NCI-H1694 (cell line): ENCODE measurements at regions not wholly inside any gene's neighbourhood (a gene's known extent, or its start where the extent isn't known, plus 50 kb on each side); places are given as distances from the start of the nearest gene placed in this dataset.
"Not testable (repeated sequence)": the region's sequence is repeated elsewhere in the genome, so short reads cannot be mapped to it uniquely, and the experiment has no call there.

Experiments
- DNase-seq: peaks from one replicate; lab custom pipeline; 2025; lab: John Stamatoyannopoulos, UW

DNA sequence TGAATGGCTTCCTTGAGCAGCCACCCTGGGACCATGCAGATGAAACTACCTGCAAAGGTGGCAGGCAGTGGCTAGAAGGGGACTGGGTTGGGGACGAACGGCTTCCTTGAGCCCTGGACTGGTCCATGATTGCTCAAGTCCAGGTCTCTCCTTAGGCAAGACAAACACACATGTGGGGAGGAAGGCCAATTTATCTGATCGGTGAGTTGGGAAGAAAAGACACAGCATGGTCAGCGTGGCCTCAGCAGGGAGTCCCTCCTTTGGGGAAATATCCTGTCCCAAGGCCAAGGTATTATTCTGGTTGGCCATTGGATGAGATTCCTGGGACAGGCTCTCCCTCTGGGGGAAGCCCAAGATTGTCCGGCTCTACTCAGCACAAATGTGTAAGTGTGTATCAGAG lies 116.3 kb upstream of the ERG start:
- DNase-seq = no peak

DNA sequence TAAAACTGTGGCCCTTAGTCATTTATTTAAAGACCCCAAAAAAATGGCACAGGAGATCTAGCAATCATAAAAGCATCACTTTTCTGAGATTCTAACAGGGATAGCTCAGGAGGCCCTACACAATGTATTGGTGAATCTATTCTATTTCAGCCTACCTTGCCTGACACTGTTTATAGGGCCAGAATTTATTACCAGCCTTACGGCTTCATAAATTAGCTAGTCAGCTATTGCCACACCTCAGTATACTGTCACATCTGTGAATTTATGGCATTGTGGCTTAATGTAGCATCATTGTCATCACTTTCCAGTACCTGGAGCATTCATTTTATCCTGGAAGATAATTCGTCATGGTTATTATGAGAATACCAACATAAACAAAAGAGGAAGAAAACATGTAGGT lies 121.2 kb upstream of the ERG start:
- DNase-seq = no peak

DNA sequence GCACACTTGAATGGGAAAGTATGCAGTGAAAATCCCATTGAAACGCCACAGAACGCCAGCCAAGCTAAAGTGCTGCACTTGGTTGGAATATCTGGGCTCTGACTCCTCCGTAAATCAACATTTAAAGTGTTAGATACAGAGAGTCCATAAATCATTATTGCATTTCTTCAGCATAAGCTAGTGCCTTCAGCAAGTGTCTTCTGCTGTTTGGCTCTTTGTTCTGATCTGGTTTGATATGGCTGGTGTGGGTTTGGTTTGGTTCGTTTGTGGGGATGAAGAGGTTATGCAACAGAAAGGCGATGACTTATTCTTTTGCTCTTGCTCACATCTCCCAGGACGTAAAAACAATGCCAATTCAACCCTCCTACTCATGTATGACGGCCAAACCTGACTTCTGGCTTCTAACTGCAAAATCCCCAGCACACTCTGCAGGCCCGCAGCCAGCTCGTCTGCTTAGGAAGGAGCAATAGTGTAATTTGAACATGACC lies 121.8 kb upstream of the ERG start:
- no peak for DNase-seq

DNA sequence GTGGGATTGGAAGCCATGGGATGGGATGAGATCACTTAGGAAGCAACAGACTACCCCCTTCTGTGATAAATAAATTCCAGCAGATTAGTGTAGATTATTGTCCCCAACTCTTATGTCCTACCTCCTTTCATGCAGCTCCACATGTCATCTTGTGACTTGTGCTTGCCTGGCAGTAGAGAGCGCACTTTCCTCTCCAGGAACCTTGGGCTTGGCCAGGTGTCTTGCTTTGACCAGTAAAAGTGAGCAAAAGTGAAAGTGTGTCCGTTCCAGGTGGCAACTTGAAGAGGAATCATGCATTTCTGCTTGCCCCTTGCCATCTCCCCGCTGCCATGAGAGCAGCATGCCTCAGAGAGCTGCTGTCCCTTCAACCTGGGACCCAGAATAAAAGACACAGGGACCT lies 122.9 kb upstream of the ERG start:
- no peak for DNase-seq

DNA sequence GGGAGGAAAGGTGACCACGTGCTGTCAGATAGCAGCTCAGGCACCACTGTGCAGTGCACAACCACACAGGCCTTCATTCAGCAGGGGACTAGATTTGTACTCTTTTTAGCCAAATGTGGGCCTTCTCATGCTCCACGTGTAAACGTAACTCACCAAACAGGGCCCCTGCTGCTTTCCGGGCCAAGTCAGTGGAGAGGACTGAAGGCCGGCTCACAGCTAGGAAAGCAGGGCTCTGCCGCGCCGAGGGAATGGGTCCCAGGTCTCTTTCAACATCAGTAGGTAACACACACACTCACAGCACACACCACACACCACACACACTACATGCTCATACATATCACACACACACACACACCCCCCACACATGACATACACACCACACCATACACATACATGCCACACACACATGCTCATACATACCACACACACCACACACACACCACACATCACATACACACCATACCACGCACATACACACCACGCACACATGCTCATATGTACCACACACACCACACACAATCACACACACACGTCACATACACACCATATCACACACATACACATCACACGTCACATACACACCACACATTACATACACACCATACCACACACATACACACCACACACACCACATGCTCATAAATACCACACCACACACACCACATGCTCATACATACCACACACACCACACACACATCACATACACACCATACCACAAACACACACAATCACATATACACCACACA lies 124.0 kb upstream of the ERG start:
- DNase-seq = no peak

DNA sequence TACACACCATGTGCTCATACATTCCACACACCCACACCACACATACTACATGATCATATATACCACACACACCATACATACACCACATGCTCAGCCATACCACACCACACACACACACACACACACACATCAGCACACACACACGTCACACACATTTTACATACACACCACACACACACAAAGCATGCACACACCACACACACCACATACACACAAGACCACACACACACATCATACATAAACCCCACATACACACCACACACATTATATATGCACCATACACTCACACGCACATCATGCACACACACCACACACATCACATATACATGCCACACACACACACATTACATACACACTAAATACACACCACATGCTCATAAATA lies 124.5 kb upstream of the ERG start:
- no peak for DNase-seq

DNA sequence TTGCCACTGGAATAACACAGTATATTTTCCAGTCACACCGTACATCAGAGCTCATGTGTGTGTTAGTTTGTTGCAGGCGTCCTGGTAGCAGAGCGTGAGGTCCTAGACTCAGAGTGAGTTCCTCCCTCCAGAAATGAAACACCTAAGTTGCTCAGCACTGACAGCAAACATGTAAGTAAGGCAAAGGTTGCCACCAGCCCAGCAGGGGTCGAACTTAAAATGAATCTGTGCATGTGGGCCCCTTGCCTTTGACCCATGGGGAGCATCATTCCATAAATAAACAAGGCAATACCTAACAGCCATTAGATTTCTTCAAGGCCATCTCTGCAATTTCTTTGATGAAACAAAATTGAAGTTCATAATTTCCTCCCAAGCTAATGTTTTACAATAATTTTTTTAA lies 125.3 kb upstream of the ERG start:
- DNase-seq = no peak

DNA sequence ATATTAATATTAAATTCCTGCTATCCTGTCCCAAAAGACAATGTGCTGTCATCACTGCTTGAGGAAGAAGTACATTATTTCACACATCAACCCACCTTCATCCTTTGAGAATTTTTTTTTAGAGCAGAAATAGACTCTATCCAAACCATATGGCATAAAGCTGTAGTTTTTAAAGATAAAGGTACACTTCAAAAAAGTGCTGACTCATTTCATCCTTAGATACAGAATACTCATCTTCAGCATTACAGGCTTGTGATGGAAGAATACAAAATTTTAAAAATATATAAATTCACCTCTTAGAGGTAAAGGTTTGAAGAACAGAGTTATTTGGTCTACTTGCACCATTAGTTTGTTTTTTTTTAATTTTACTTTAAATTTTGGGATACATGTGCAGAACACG lies 126.7 kb upstream of the ERG start:
- no peak for DNase-seq

DNA sequence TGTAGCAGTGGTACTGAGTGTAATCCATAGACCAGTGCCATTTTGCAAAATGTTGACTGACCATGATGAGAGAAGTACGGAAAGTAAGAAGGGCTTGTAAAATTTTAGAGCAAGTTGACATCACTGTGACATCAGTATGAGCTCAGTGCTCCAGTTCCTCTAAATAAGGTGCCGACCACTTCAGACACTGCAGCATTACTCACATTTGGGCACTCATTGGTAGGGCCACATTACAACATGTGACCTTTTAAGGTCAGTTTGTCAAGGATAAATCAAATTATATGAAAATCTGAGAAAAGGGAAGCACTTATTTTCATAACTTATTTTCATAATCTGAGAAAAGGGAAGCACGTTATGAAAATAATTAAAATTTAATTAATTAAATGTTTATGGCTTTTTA lies 128.0 kb upstream of the ERG start:
- no peak for DNase-seq

DNA sequence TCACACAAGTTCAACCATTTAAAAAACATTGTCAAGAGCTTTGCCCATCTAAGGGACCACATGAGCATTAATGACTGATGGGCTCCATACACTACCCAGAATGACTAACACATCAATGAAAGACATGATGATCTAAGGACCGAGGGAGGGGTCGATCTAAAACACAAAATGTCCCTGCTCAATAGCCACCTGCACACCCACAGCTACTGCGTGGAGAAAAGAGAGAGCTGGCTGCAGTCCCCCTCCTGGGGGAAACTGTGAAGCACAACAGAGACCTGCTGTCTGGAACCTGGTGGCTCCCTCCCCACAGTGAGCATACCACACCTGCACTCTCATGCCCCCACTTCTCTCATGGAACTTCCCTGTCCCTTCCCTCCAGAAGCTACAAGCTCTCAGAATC lies 130.1 kb upstream of the ERG start:
- no peak for DNase-seq

DNA sequence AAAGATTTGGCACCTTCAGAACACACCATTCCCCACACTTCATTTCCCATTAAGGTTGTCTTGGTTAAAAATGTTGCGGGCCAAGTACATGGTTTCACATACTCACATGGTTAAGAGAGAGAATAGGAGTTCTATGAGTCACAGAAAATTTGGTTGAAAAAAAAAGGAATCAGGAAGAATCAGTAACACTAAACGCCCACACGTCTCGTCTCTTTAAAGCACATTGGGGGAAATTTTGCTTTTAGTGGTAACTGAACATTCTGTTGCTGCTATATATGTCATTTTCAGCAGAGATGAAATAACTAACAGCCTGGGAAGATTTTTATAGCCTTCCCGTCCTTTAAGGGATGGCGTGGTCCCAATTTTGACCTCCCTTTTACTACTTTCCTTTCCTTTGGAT lies 132.9 kb upstream of the ERG start:
- no peak for DNase-seq

DNA sequence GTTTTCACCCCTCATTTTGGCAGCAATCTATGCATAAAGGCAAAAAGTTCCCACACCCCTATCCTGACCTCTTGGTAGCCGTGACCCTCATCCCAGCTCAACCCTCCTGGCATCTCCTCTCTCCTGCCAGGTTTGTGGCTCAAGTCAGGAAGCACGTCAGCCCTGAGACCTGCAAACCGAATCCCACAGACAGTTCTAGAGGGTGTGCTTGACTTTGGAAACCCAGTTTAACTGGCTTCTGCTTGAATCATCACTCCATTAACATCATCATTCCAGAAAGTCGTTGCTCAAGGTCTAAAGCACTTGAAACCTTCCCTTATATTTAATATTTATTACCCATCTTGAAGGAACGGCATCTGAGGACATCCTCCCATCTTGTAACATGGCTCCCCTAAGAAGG lies 133.4 kb upstream of the ERG start:
- no peak for DNase-seq

DNA sequence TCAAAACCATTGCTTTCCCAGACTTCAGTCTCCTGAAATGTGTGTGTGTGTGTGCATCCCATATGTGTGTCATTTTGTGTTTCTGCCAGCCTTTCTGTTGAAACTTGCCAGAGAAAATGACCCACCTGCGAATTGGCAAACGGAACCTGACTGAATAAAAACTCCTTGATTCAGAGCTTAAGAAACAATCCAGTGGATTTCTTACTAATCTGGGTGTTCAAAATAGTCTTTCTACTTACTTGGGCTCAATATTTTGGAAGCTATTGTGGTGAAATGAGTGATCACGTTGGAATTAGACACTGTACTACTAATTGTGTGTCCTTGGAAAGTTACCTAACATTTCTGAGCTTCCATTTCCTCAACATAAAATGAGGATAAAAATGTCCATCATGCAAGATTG lies 138.9 kb upstream of the ERG start:
- DNase-seq = no peak

DNA sequence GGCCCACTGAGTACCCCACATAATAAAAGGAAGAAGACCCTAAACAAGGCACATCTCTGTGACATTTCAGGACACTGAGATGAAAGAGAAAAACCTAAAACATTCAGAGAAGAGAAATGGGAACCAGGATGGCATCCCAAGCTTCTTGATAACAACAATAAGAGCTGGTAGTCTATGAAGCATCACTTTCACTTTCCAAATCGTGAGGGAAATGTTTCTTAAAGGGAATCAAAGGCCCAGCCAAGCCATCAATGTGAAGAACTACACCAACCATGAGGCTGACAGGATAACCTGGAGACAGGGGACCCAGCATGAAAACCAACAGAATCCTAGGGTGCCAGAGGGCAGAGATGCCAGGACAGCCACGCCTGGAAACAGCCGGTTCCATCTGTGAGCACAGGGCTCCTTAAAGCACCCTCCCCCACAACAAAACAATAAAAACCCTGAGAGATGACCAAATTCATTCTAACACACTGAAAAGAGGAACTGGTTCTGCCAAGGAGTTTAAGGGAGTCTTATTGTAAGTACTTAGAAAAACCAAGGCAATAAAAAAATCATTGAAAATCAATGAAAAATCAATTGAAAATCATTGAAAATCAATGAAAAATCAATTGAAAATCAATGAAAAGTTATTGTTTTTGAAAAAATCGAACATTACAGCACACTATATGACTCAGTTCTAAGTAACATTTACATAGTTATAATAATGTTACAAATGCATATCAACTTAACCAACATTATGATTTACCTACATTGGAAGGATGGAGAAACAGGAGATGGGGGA lies 141.5 kb upstream of the ERG start:
- DNase-seq = no peak

DNA sequence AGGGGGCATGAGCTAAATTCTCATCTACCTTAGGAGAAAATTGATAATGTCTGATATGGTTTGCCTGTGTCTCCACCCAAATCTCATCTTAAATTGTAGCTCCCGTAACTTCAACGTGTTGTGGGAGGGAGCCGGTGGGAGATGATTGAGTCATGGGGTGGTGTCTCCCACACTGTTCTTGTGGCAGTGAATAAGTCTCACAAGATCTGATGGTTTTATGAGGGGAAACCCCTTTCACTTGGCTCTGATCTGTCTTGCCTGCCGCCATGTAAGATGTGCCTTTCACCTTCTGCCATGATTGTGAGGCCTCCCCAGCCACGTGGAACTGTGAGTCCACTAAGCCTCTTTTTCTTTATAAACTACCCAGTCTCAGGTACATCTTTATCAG lies 142.1 kb upstream of the ERG start:
- not testable (repeated sequence) for DNase-seq

DNA sequence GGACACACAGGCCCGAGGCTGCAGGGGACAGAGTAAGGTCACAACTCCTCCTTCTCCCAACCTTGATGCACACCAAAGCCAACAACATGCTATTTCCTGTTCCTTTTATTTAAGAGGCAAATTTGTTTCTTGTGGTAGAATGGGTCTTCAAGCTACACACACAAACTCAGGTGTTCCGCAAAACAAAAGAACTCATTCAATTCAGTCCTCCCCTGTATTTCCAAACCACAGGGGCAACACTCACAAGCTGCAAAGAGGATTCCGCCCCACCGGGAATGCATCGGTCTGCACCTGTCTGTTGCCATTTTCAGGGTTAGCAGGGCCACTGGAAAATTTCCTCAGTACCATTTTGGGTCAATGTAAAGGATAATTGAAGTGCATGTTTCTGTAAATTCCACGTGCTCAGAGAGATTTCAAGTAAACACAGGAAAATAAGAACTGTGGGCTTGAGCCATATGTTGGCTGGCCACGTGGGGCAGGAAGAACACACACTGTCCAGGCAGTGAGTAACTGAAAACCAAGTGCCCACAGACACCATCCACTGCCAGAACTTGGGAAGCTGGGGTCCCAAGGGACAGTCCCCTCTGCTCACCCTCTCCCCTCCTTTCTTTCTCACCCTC lies 145.2 kb upstream of the ERG start:
- no peak for DNase-seq

DNA sequence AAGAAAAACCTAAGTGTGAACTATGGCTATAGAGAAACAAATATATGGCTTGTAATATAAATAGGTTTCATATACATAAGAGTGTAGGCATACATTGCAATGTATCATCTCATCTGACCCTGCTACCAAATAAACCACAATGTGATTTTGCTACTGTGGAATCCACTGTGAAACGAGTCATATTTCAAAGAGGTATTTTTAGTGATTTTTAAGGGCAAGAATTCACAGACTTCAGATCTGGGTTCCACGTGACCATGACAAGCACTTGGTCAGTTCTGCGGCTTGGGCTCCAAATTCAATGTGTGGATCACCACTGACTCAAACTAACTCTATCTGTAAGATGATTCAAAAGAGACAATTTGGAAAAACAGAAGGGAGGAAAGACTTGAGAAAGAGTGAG lies 147.0 kb upstream of the ERG start:
- DNase-seq = no peak

DNA sequence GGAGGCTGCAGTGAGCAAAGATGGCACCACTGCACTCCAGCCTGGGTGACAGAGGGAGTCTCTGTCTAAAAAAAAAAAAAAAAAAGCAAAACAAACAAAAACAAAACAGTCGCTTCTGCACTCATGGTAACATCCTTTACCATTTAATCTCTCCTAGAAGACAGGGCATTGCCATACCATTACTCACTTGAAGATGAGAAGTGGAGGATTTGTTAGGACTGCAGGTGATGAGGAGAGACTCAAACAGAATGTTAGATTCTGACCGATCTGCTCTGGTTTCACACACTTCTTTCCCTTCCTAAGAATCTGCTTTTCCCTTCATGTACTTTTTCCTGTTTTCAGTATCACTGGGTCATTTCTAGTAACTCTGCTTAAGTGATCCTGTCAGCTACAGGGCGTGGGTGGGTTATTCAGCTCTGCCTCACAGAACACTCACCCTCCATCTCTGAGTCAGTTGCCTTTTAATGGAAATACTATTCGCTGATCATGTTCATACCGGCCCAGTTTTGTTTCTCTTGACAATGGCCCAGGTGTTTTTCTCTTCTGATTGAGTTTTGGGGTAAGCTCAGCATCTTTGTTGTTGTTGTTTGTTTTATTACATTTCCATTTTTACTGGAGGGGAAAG lies 148.0 kb upstream of the ERG start:
- no peak for DNase-seq

DNA sequence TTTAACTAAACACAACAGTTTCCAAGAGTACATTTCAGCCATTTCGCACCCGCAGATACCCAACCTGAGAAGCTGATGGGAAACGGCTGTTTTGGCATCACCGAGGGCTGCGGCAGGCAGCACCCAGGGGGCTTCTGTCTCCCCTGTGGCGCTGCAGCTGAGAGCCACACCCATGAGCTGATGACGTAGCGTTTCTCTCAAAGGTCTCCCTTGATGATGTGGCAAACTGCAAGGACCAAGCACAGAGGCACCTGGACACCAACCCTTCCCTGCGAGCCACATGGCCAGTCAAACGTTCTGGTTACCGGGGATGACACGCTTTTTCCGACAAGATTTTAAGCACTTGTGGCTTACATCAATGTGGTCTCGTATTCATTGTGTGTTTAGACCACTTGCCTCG lies 150.8 kb upstream of the ERG start:
- no peak for DNase-seq

DNA sequence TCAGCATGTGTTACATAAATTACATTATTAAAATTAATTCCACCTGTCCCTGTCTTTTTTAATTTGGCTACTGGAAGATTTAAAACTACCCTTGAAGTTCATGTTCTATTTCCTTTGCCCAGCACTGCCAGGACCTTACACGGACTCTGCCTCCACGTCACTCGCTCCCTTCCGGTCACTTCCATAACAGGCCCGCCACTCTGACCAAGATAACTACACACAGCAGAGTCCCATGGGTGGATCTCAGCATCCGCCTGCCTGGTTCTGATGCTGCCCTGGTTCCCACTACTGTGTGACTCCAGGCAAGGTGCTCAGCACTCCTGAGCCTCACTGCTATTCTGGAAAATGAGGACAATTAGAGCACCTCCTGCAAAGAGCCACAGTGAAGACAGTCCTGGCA lies 153.3 kb upstream of the ERG start:
- DNase-seq = no peak

DNA sequence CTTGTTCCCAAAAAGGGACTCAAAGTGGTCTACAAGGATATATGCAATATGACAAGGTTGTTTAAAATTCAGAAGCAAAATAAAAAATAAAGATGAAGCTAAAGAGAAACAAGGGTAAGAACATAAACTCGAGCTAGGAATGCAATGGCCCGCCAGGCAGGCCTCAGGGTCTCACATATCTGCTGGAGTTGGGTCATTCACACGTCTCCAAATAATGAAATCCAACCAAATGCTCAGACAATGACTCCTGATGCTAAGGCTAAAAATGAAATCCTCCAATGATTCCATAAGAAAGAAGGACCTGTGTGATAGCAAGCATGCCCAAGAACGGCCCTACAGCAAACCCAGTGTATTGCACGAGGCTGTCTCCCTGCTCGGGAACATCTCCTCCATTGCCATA lies 153.3 kb upstream of the ETS2 start:
- no peak for DNase-seq

DNA sequence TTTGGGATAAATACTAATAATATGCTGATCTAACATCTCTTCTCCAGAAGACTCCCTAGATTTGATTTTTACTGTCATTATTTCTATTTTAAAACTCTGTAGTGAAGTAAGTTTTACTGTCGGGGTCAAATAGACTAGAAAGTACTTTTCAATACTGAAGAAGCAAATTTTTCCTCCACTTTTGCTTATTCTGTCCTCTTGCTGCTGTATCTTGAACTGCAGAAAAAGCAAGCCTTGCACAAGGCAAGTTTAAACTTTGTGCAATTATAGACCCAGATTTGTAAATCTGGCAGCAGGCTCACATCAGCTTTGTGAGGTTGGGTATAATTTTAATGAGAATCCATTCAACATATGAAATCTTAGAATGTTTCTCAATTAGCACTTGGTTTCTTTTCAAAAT lies 151.1 kb upstream of the ETS2 start:
- DNase-seq = no peak

DNA sequence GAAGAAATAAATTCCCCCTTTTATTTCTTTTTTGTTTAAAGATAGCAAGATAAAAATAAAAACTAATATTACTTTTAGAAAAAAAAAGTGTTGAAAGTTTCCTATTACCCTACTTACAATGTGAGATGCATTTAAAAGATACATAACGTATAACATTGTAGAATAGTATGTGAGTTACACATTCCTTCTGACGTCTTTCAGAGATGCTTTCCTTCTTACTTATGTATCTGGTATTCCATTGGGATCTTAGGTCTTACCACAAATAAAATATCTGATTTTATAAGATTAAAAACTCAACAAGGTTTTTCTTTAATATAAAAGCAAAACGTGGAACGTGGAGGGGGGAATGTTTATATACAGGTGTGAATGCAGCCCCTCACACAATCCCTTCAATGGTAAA lies 147.2 kb upstream of the ETS2 start:
- DNase-seq = no peak
